Panc1 (cell line): ENCODE measurements at regions not wholly inside any gene's neighbourhood (a gene's known extent, or its start where the extent isn't known, plus 50 kb on each side); places are given as distances from the start of the nearest gene placed in this dataset.

Source experiments
- ATAC-seq: fragments of 200-7000 bp; cut with Tn5 transposase; 2 replicates; pipeline ENCODE4 v1.9.1; 2020; ENCODE audit warnings: mild to moderate bottlenecking, moderate library complexity
- BruUV-seq: library from RNA; stranded (reverse); fragments of 400-500 nt; replicated peaks from 2 replicates; lab custom pipeline; 2021; lab: Mats Ljungman, UMichigan
- CTCF ChIA-PET: fragments of 300-600 bp; sonication (Branson Sonifier 250); formaldehyde crosslinking; loops from one replicate; lab custom pipeline; 2022; ENCODE audit warnings: antibody characterized with exemption; lab: Charles Lee
- POLR2A ChIA-PET: fragments of 300-600 bp; sonication (Branson Sonifier 250); formaldehyde crosslinking; loops from one replicate; lab custom pipeline; 2022; ENCODE audit warnings: antibody characterized with exemption; lab: Charles Lee
- DNase-seq: peaks from one replicate; pipeline ENCODE4 v3.0.0-alpha.2; 2010; ENCODE audit warnings: low read depth, low spot score
- H3K27ac ChIP-seq: 2 replicates; pipeline ENCODE4 v1.5.1; 2011; ENCODE audit warnings: mild to moderate bottlenecking, low read length, inconsistent platforms
- H3K27me3 ChIP-seq: fragments of 200-500 bp; sonication (Bioruptor generic); 2 replicates; pipeline ENCODE4 v1.6.0; 2014; ENCODE audit warnings: low read length, inconsistent platforms; ENCODE audit not compliant: control insufficient read depth, insufficient read depth
- H3K36me3 ChIP-seq: fragments of 200-500 bp; sonication (Bioruptor generic); 2 replicates; pipeline ENCODE4 v1.5.1; 2014; ENCODE audit warnings: inconsistent platforms, mild to moderate bottlenecking, low read length, moderate library complexity; ENCODE audit not compliant: control insufficient read depth, insufficient read depth
- H3K4me1 ChIP-seq: 2 replicates; pipeline ENCODE4 v1.5.1; 2011; ENCODE audit warnings: inconsistent platforms, mild to moderate bottlenecking, low read length, moderate library complexity; ENCODE audit not compliant: control insufficient read depth, insufficient read depth
- H3K4me3 ChIP-seq, 2 experiments: 2 replicates each; pipeline ENCODE4 v1.5.1; 2011 to 2012; ENCODE audit warnings: low read depth in 2 of 2, low read length in 2 of 2, mild to moderate bottlenecking in 2 of 2, inconsistent platforms in 1 of 2, moderate library complexity in 1 of 2
- H3K9me3 ChIP-seq: fragments of 200-500 bp; sonication (Bioruptor generic); 2 replicates; pipeline ENCODE4 v1.5.1; 2014; ENCODE audit warnings: low read depth, mild to moderate bottlenecking, inconsistent platforms, low read length, moderate library complexity; ENCODE audit not compliant: control insufficient read depth, insufficient read depth
- POLR2AphosphoS5 ChIP-seq: IDR thresholded peaks from 2 replicates; pipeline ENCODE4 v1.6.1; 2012; ENCODE audit warnings: mild to moderate bottlenecking, low read depth, low read length, moderate library complexity
- SIN3A ChIP-seq: IDR thresholded peaks from 2 replicates; pipeline ENCODE4 v1.6.1; 2012; ENCODE audit warnings: low read depth, mild to moderate bottlenecking, low read length, moderate library complexity, borderline replicate concordance; ENCODE audit not compliant: insufficient read depth
- TCF7L2 ChIP-seq: IDR thresholded peaks from 2 replicates; pipeline ENCODE4 v1.6.1; 2011; ENCODE audit warnings: mild to moderate bottlenecking, low read depth, low read length, inconsistent platforms
- in situ Hi-C: cut with HindIII; loops from 2 replicates; pipeline ENCODE4 v1.10.0; 2016; ENCODE audit warnings: low sequenced_read_pairs, low pct_unique_long_range_greater_than_20kb
- intact Hi-C: fragments of 100-400 bp; cut with micrococcal nuclease; formaldehyde crosslinking; loops from one replicate; pipeline ENCODE4 v1.10.0; 2022; ENCODE audit not compliant: unreplicated experiment
- TF ChIP-seq, protein P1 (sequence below): fragments of 450-650 bp; IDR thresholded peaks from 2 replicates; pipeline ENCODE4 v1.5.1; 2017; ENCODE audit warnings: mild to moderate bottlenecking
- TF ChIP-seq, protein P2 (sequence below), 2 experiments: IDR thresholded peaks; 2 replicates each; pipeline ENCODE4 v1.6.1; 2011 to 2012; ENCODE audit warnings: low read depth in 2 of 2, control low read depth in 1 of 2, low read length in 1 of 2, mild to moderate bottlenecking in 1 of 2, moderate library complexity in 1 of 2; ENCODE audit not compliant: insufficient read depth in 1 of 2

DNA sequence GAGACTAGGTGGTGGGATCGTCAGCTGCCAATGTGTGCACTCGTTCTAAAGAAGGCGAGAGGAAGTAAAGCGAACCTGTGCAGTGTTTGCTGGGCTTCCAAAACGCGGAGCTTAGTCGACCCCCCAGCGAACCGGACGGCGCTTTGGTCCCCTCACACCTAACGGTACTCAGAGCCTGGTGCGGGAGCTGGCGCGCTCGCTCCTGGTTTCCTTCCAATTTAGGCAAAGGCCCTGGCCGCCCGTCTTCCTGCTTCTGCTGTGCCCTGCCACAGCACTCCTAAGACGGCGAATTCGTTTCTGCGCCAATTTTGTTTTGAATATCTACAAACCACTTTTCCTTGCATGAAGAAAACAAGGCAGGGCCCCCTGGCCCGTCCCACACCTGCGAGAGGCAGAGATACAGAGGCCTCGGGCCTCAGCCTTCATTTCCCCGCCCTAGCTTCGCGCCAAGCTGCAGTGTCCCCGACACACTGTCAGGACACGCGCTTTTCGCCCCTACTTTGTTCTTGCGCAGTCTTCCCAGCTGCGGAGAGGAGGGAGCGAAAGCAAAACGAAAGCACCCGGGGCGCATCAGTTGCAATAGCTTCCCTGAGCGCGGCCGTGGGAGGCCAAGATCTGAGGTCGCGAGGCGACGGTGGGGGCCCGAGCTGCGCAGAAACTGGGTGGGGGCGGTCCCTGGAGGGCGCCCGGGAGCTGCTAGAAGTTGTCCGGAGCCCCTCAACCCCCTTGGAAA lies 111.9 kb downstream of the KCNRG start:
- no peak overlapping the region for H3K4me3 ChIP-seq

DNA sequence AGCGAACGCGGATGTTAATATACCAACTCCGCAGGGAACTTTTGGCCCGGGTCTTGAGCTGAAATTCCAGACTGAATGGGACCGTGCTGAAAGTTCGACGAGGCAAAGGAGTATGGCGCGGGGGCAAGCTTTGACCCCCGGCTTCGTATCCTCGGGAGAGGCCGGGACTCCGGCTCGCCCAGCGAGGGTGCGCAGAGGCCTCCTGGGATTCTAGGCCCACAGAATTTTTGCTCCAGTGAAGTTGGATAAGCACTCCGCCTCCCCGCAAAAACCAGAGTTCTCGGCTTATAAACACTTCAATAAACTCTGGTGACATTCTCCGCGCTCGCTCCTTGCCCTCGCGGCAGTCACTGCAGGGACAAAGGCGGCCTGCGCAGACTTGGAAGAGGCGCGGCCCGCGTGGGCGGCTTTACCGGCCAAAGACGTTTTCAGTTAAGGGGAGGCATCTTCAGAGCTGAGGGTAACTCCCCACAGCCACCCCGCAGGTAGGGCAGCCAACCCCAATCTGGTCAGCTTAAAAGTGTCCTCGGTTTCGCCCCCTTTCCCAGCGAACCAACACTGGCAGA lies 112.6 kb downstream of the KCNRG start:
- no TSS peak for BruUV-seq
- in situ Hi-C loops (no loop called here), intact Hi-C loops (no loop called here)
- Histone ChIP-seq H3K36me3 (no peaks in the 10 kb centered on the region; the same call in 1 of the 2 replicates), H3K27me3 (no peaks in the 10 kb centered on the region), H3K4me3 (no peak overlapping the region), H3K9me3 (no peaks in the 10 kb centered on the region), H3K27ac (peak overlapping the region; percentile 85), H3K4me1 (peaks cover 10% of the 10 kb centered on the region)
- CTCF ChIA-PET, result no interaction called here
- no peak for TF ChIP-seq SIN3A
- TF ChIP-seq POLR2AphosphoS5, result no peak
- DNase-seq, result no peak
- POLR2A ChIA-PET, result no interaction called here
- no peak for ATAC-seq

More for the DNA sequence above, 111.9 kb downstream of the KCNRG start:
- intact Hi-C loops (no loop called here), in situ Hi-C loops (no loop called here)
- BruUV-seq, result no TSS peak
- no peaks in the 10 kb centered on the region for H3K9me3 ChIP-seq
- ATAC-seq (no peak), DNase-seq (no peak)
- ChIA-PET CTCF (no interaction called here), POLR2A (no interaction called here)
- no peak for TF ChIP-seq TCF7L2
- TF ChIP-seq SIN3A, result no peak
- TF ChIP-seq POLR2AphosphoS5, result no peak
- TF ChIP-seq, protein P1, sequence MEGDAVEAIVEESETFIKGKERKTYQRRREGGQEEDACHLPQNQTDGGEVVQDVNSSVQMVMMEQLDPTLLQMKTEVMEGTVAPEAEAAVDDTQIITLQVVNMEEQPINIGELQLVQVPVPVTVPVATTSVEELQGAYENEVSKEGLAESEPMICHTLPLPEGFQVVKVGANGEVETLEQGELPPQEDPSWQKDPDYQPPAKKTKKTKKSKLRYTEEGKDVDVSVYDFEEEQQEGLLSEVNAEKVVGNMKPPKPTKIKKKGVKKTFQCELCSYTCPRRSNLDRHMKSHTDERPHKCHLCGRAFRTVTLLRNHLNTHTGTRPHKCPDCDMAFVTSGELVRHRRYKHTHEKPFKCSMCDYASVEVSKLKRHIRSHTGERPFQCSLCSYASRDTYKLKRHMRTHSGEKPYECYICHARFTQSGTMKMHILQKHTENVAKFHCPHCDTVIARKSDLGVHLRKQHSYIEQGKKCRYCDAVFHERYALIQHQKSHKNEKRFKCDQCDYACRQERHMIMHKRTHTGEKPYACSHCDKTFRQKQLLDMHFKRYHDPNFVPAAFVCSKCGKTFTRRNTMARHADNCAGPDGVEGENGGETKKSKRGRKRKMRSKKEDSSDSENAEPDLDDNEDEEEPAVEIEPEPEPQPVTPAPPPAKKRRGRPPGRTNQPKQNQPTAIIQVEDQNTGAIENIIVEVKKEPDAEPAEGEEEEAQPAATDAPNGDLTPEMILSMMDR, result no peak
- TF ChIP-seq, protein P2, sequence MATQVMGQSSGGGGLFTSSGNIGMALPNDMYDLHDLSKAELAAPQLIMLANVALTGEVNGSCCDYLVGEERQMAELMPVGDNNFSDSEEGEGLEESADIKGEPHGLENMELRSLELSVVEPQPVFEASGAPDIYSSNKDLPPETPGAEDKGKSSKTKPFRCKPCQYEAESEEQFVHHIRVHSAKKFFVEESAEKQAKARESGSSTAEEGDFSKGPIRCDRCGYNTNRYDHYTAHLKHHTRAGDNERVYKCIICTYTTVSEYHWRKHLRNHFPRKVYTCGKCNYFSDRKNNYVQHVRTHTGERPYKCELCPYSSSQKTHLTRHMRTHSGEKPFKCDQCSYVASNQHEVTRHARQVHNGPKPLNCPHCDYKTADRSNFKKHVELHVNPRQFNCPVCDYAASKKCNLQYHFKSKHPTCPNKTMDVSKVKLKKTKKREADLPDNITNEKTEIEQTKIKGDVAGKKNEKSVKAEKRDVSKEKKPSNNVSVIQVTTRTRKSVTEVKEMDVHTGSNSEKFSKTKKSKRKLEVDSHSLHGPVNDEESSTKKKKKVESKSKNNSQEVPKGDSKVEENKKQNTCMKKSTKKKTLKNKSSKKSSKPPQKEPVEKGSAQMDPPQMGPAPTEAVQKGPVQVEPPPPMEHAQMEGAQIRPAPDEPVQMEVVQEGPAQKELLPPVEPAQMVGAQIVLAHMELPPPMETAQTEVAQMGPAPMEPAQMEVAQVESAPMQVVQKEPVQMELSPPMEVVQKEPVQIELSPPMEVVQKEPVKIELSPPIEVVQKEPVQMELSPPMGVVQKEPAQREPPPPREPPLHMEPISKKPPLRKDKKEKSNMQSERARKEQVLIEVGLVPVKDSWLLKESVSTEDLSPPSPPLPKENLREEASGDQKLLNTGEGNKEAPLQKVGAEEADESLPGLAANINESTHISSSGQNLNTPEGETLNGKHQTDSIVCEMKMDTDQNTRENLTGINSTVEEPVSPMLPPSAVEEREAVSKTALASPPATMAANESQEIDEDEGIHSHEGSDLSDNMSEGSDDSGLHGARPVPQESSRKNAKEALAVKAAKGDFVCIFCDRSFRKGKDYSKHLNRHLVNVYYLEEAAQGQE (IDR thresholded peaks at IDR 0.05; ENCODE audit: insufficient read depth in 1 of 2, low read depth in 2 of 2, low read length in 1 of 2), result no peak
- H3K27me3 ChIP-seq, result no peaks in the 10 kb centered on the region
- peaks cover 17% of the 10 kb centered on the region for H3K4me1 ChIP-seq
- peak overlapping the region; percentile 93 for H3K27ac ChIP-seq
- H3K36me3 ChIP-seq, result no peaks in the 10 kb centered on the region; the same call in 1 of the 2 replicates
